GM06990 (cell line): ENCODE measurements at regions not wholly inside any gene's neighbourhood (a gene's known extent, or its start where the extent isn't known, plus 50 kb on each side); places are given as distances from the start of the nearest gene placed in this dataset.

Experiments
- DNase-seq: peaks from one replicate; pipeline ENCODE4 v3.0.0-alpha.2; 2011; ENCODE audit not compliant: insufficient read length; ENCODE audit errors: extremely low read depth
- H3K27me3 ChIP-seq: replicated peaks from 2 replicates; pipeline ENCODE4 v1.6.0; 2011; ENCODE audit warnings: low read length; ENCODE audit not compliant: control insufficient read depth, insufficient read depth
- H3K36me3 ChIP-seq: 2 replicates; pipeline ENCODE4 v1.5.1; 2011; ENCODE audit warnings: low read length; ENCODE audit not compliant: control insufficient read depth, insufficient read depth
- H3K4me3 ChIP-seq: replicated peaks from 2 replicates; pipeline ENCODE4 v1.5.1; 2011; ENCODE audit warnings: low read depth, mild to moderate bottlenecking, control low read depth, low read length
- TF ChIP-seq, protein P1 (sequence below): IDR thresholded peaks from 2 replicates; pipeline ENCODE4 v1.5.1; 2011; ENCODE audit warnings: low read length, control low read depth, mild to moderate bottlenecking, inconsistent platforms; ENCODE audit not compliant: insufficient read depth, poor library complexity, severe bottlenecking

DNA sequence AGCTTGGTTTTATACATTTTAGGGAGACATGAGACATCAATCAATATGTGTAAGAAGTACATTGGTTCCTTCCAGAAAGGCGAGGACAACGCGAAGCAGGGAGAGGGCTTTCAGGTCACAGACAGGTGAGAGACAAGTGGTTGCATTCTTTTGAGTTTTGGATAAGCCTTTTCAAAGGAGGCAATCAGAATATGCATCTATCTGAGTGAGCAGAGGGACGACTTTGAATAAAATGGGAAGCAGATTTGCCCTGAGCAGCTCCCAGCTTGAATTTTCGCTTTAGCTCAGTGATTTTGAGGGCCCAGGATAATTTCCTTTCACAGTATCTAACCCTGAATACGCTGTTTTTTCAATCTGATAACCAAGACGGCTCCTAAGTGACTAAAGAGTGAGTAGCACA, 82.5 kb upstream of the MYO3A start:
- TF ChIP-seq, protein P1, sequence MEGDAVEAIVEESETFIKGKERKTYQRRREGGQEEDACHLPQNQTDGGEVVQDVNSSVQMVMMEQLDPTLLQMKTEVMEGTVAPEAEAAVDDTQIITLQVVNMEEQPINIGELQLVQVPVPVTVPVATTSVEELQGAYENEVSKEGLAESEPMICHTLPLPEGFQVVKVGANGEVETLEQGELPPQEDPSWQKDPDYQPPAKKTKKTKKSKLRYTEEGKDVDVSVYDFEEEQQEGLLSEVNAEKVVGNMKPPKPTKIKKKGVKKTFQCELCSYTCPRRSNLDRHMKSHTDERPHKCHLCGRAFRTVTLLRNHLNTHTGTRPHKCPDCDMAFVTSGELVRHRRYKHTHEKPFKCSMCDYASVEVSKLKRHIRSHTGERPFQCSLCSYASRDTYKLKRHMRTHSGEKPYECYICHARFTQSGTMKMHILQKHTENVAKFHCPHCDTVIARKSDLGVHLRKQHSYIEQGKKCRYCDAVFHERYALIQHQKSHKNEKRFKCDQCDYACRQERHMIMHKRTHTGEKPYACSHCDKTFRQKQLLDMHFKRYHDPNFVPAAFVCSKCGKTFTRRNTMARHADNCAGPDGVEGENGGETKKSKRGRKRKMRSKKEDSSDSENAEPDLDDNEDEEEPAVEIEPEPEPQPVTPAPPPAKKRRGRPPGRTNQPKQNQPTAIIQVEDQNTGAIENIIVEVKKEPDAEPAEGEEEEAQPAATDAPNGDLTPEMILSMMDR: no peak
- DNase-seq: no peak
- no peak overlapping the region for H3K4me3 ChIP-seq
- H3K27me3 ChIP-seq: no peaks in the 10 kb centered on the region; the same call in 1 of the 2 replicates
- no peaks in the 10 kb centered on the region for H3K36me3 ChIP-seq

GRCh38 chr10:25852364-25852941, 81.6 kb upstream of the MYO3A start:
- no peak overlapping the region for H3K4me3 ChIP-seq
- H3K27me3 ChIP-seq: no peaks in the 10 kb centered on the region; the same call in 1 of the 2 replicates
- TF ChIP-seq, protein P1: no peak
- no peak for DNase-seq
- H3K36me3 ChIP-seq: no peaks in the 10 kb centered on the region

DNA sequence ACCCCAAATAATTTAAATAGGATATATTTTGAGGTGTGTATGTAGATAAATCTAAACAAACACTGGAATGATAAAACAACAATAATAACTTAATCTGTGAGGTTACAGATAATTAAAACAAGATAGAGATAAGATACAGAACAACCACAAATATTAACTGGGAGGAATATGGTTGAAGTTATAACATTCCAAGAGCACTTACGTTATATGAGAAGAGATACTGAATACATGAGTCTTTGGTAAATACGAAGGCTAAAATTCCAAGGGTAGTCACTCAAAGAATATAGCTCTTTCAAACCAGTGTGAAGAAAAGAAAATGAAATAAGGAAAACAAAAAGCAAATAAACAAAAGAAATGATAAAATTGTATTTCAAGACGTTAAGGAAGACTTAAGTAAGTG, 76.0 kb upstream of the MYO3A start:
- Histone ChIP-seq H3K27me3 (no peaks in the 10 kb centered on the region), H3K4me3 (no peak overlapping the region), H3K36me3 (no peaks in the 10 kb centered on the region)
- TF ChIP-seq, protein P1: no peak
- no peak for DNase-seq

- no peaks in the 10 kb centered on the region for H3K36me3 ChIP-seq
- H3K27me3 ChIP-seq: no peaks in the 10 kb centered on the region
- no peak for DNase-seq
- TF ChIP-seq, protein P1: no peak
- no peak overlapping the region for H3K4me3 ChIP-seq
Observed at GRCh38 chr10:25865267-25865666, 68.8 kb upstream of the MYO3A start.

DNA sequence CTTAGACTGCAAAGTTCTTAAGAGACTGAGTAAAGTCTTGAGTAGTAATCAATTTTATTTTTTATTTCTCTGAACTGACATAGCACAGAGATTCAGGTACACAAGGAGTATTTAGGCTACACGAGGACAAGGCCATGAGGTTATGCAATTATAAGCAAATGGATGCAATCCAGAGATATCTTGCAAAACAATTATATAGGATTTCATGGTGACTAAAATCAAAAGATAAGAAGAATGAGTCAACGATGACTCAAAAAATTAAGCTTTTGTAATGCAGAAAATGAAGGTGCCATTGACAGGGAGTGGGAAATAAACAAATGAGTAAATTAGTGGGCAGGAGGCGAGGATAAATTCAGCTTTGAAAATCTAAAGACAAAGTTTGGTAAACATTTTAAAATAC, 66.7 kb upstream of the MYO3A start:
- DNase-seq: no peak
- no peak overlapping the region for H3K4me3 ChIP-seq
- TF ChIP-seq, protein P1: no peak
- no peaks in the 10 kb centered on the region for H3K36me3 ChIP-seq
- H3K27me3 ChIP-seq: no peaks in the 10 kb centered on the region

DNA sequence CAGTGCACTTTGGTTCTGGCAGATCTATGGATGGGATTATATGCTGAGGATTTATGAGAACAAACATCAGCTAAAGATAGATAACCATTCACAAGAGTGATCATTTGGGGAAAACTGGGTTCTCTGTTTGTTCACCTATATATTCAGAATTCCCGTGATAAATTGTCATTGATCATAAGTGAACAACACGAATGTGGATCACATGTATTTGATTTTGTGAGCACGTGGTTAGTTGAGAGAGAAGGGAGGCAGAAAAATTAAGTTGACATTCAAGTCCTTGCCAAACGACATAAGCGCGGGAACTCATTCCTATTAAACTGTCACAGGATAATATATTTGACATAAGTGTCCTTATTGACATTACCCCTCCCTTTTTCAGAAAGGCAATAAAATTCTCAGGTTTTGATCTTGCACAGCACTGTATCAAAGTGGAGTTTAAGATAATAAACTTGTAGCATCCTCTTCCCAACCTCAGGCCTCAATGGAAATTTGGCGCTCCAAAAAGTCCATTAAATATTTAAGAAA, 64.9 kb upstream of the MYO3A start:
- DNase-seq: no peak
- Histone ChIP-seq H3K27me3 (no peaks in the 10 kb centered on the region), H3K36me3 (no peaks in the 10 kb centered on the region), H3K4me3 (no peak overlapping the region)
- TF ChIP-seq, protein P1: no peak
